Activated naive CD8-positive, alpha-beta T cell treated with anti-CD3 and anti-CD28 coated beads, Interleukin-2, amount 50 U/mL, for 16 hours (primary cell): ENCODE measurements at regions not wholly inside any gene's neighbourhood (a gene's known extent, or its start where the extent isn't known, plus 50 kb on each side); places are given as distances from the start of the nearest gene placed in this dataset.
"Not testable (repeated sequence)": the region's sequence is repeated elsewhere in the genome, so short reads cannot be mapped to it uniquely, and the experiment has no call there.

ENCODE experiments used
- DNase-seq: peaks from one replicate; pipeline ENCODE4 v3.0.0-alpha.2; 2020; ENCODE audit warnings: low read depth, low spot score

GRCh38 chr3:5750091-5750490 lies 562.6 kb downstream of the EDEM1 start:
- DNase-seq = no peak

- DNase-seq = no peak
These were observed 563.5 kb downstream of the EDEM1 start for GRCh38 chr3:5750874-5751640.

- DNase-seq = no peak
These were observed 567.1 kb downstream of the EDEM1 start for GRCh38 chr3:5754602-5755001.

- no peak for DNase-seq
These were observed 568.9 kb downstream of the EDEM1 start for GRCh38 chr3:5756443-5756842.

GRCh38 chr3:5757213-5757804 lies 569.8 kb downstream of the EDEM1 start:
- DNase-seq = no peak

GRCh38 chr3:5758699-5759098 lies 571.2 kb downstream of the EDEM1 start:
- no peak for DNase-seq

GRCh38 chr3:5762506-5762905 lies 575.0 kb downstream of the EDEM1 start:
- DNase-seq = no peak

GRCh38 chr3:5766848-5767247 lies 579.3 kb downstream of the EDEM1 start:
- no peak for DNase-seq

- DNase-seq = no peak
These were observed 579.8 kb downstream of the EDEM1 start for GRCh38 chr3:5767304-5767703.

GRCh38 chr3:5768281-5768945 lies 580.9 kb downstream of the EDEM1 start:
- DNase-seq = no peak

- no peak for DNase-seq
These were observed 582.3 kb downstream of the EDEM1 start for GRCh38 chr3:5769825-5770224.

- DNase-seq = no peak
These were observed 586.8 kb downstream of the EDEM1 start for GRCh38 chr3:5774337-5774736.

GRCh38 chr3:5775100-5775499 lies 587.6 kb downstream of the EDEM1 start:
- not testable (repeated sequence) for DNase-seq

GRCh38 chr3:5784690-5785089 lies 597.2 kb downstream of the EDEM1 start:
- DNase-seq = no peak

GRCh38 chr3:5787861-5788488 lies 600.5 kb downstream of the EDEM1 start:
- DNase-seq = no peak

- no peak for DNase-seq
These were observed 601.0 kb downstream of the EDEM1 start for GRCh38 chr3:5788496-5788895.

- no peak for DNase-seq
These were observed 604.1 kb downstream of the EDEM1 start for GRCh38 chr3:5791558-5791957.

- DNase-seq = no peak
These were observed 609.0 kb downstream of the EDEM1 start for GRCh38 chr3:5796541-5796940.

GRCh38 chr3:5798809-5799208 lies 611.3 kb downstream of the EDEM1 start:
- DNase-seq = no peak

- DNase-seq = no peak
These were observed 611.9 kb downstream of the EDEM1 start for GRCh38 chr3:5799398-5799797.

GRCh38 chr3:5800965-5801364 lies 613.5 kb downstream of the EDEM1 start:
- DNase-seq = no peak

- DNase-seq = no peak
These were observed 618.7 kb downstream of the EDEM1 start for GRCh38 chr3:5806192-5806591.
